Brain microvascular endothelial cell (primary cell): ENCODE measurements at regions not wholly inside any gene's neighbourhood (a gene's known extent, or its start where the extent isn't known, plus 50 kb on each side); places are given as distances from the start of the nearest gene placed in this dataset.

Experiments
- DNase-seq: peaks from one replicate; pipeline ENCODE4 v3.0.0-alpha.2; 2020
- H3K27ac ChIP-seq: fragments of 250-450 bp; sonication (Bioruptor Pico); 2 replicates; pipeline ENCODE4 v1.5.1; 2020; ENCODE audit warnings: mild to moderate bottlenecking, moderate library complexity
- H3K27me3 ChIP-seq: fragments of 250-450 bp; sonication (Bioruptor Pico); replicated peaks from 2 replicates; pipeline ENCODE4 v1.5.1; 2020; ENCODE audit warnings: mild to moderate bottlenecking
- H3K36me3 ChIP-seq: fragments of 250-450 bp; sonication (Bioruptor Pico); replicated peaks from 2 replicates; pipeline ENCODE4 v1.5.1; 2020; ENCODE audit warnings: mild to moderate bottlenecking
- H3K4me3 ChIP-seq: 2 replicates; pipeline ENCODE4 v1.5.1; 2011; ENCODE audit warnings: low read depth, mild to moderate bottlenecking, control low read depth, low read length, moderate library complexity
- in situ Hi-C: cut with HindIII; loops from 2 replicates; pipeline ENCODE4 v1.10.0; 2017; ENCODE audit warnings: low sequenced_read_pairs, low pct_ligation_motif_present
- TF ChIP-seq, protein P1 (sequence below): IDR thresholded peaks from 2 replicates; pipeline ENCODE4 v1.5.1; 2011; ENCODE audit warnings: low read depth, mild to moderate bottlenecking, moderate library complexity, low read length, control low read depth, inconsistent platforms; ENCODE audit errors: missing control alignments

DNA sequence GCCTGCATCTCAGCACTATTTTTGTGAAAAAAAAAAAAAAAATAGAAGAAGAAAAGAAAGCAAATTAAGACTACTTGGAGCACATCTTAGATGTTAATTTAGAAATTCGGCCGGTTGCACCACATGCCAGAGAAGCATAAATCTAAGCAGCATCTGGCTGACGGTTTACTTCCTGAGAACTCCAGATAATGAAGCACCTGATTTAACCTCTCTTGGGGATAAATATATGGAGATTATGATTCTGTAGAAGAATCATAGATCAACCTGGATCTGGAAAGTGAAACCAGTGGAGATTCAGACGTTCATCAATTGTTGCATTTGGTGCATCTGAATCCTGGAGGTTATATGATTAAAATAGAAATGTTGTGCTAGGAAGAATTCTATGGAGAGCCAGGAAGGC is 102.1 kb upstream of the SH3BP4 start:
- Histone ChIP-seq H3K27ac (no peak overlapping the region), H3K27me3 (no peaks in the 10 kb centered on the region), H3K4me3 (no peak overlapping the region), H3K36me3 (no peaks in the 10 kb centered on the region)
- no peak for DNase-seq
- in situ Hi-C loops, result no loop called here
- TF ChIP-seq, protein P1, sequence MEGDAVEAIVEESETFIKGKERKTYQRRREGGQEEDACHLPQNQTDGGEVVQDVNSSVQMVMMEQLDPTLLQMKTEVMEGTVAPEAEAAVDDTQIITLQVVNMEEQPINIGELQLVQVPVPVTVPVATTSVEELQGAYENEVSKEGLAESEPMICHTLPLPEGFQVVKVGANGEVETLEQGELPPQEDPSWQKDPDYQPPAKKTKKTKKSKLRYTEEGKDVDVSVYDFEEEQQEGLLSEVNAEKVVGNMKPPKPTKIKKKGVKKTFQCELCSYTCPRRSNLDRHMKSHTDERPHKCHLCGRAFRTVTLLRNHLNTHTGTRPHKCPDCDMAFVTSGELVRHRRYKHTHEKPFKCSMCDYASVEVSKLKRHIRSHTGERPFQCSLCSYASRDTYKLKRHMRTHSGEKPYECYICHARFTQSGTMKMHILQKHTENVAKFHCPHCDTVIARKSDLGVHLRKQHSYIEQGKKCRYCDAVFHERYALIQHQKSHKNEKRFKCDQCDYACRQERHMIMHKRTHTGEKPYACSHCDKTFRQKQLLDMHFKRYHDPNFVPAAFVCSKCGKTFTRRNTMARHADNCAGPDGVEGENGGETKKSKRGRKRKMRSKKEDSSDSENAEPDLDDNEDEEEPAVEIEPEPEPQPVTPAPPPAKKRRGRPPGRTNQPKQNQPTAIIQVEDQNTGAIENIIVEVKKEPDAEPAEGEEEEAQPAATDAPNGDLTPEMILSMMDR, result no peak

DNA sequence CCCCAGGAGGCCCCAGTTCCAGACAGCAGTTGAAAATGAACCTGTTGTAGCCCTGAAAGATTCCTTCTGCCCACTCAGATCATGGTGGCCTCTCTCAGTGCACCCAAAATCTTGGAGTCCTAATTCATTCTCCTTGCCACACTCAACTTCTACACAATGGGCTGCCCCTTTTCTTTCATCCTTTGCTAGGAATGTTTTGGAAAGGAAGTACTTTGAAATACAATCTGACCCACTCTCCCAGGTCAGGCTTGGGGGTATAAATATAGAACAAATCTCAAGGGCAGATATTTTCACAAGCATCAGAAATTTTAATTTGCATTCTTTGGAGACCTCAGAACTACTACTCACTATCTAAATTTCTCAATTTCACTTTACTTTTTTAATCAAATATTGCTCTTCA is 103.2 kb upstream of the SH3BP4 start:
- Histone ChIP-seq H3K4me3 (no peak overlapping the region), H3K27ac (no peak overlapping the region), H3K36me3 (no peaks in the 10 kb centered on the region), H3K27me3 (no peaks in the 10 kb centered on the region)
- in situ Hi-C loops, result no loop called here
- DNase-seq, result no peak
- TF ChIP-seq, protein P1, result no peak

DNA sequence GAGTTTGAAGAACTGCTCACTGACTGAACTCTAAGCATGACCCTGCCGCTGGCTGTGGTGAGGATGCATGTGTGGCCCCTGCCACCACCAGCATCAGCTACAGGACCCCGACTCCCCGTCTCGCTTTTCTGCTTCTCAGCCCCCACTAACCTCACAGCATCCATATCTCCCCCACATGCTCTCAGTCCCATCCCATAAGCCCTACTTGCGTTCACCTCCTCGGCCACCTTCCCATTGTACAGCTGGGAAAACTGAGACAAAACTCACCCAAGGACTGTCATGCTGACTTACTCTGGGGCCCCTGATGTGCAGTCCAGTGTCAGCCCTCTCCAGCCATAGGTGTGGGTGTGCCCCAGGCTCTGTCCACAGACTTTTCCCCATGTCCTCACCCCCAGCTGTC is 104.2 kb upstream of the SH3BP4 start:
- in situ Hi-C loops, result no loop called here
- H3K4me3 ChIP-seq, result no peak overlapping the region
- no peaks in the 10 kb centered on the region for H3K36me3 ChIP-seq
- TF ChIP-seq, protein P1, result no peak
- DNase-seq, result no peak
- no peaks in the 10 kb centered on the region for H3K27me3 ChIP-seq
- no peak overlapping the region for H3K27ac ChIP-seq

DNA sequence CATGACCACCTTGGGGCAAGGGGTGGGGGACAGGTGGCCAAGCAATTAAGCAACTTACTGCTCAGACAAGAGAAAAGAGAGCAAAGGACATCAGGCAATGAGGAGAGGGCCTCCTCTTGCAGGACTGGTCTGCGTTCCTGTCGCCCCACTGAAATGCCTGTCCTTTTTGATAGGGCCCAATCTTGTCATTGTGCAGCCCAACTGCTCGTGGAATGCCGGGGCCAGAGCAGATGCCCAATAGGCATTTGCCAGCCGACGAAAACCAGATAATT is 104.5 kb upstream of the SH3BP4 start:
- TF ChIP-seq, protein P1, result no peak
- Histone ChIP-seq H3K36me3 (no peaks in the 10 kb centered on the region), H3K27me3 (no peaks in the 10 kb centered on the region), H3K4me3 (no peak overlapping the region), H3K27ac (no peak overlapping the region)
- in situ Hi-C loops, result no loop called here
- no peak for DNase-seq

DNA sequence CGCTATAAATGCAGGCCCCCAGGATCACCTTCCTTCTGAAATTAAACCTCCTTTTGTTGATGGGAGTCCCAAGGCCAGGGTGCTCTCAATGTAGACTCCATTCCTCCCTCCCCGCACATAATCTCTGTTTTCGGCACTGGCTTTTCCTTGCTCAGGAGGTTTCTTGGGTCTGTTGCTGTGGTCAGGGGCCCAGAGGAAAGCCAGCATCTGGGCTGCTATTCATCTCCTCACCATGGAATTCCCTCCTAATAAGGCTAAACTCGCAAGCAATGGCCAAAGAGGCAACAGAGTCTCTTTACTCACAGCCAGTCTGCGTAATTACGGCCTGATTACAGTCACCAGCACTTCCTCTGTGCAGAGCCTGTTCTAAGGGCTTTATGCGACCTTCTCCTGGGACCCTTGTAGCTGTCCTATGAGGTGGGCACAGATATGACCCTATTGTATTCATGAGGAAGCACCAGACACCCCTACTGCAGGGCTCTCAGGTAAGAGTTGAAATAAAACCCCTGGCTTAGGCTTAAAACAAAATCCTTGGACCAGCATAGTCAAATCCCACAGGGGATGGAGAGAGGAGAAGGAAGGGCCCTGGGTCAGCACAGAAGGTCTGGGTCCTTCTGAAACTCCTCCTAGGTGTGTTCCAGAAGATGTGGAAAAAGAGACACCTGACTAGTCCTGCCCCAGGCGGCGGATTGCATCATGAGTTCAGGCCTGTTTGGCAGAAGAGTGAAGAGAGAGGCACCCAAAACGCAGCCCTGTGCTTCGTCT is 105.0 kb upstream of the SH3BP4 start:
- no peaks in the 10 kb centered on the region for H3K36me3 ChIP-seq
- no peaks in the 10 kb centered on the region for H3K27me3 ChIP-seq
- H3K4me3 ChIP-seq, result no peak overlapping the region
- no peak for DNase-seq
- H3K27ac ChIP-seq, result no peak overlapping the region
- in situ Hi-C loops, result no loop called here
- TF ChIP-seq, protein P1, result no peak
